GM21360 (cell line): ENCODE measurements at regions not wholly inside any gene's neighbourhood (a gene's known extent, or its start where the extent isn't known, plus 50 kb on each side); places are given as distances from the start of the nearest gene placed in this dataset.
"Not testable (repeated sequence)": the region's sequence is repeated elsewhere in the genome, so short reads cannot be mapped to it uniquely, and the experiment has no call there.

Experiments
- ATAC-seq: cut with Tn5 transposase; IDR thresholded peaks from one replicate; pipeline ENCODE4 v1.9.1; 2021; ENCODE audit warnings: mild to moderate bottlenecking, moderate library complexity; ENCODE audit not compliant: unreplicated experiment

DNA sequence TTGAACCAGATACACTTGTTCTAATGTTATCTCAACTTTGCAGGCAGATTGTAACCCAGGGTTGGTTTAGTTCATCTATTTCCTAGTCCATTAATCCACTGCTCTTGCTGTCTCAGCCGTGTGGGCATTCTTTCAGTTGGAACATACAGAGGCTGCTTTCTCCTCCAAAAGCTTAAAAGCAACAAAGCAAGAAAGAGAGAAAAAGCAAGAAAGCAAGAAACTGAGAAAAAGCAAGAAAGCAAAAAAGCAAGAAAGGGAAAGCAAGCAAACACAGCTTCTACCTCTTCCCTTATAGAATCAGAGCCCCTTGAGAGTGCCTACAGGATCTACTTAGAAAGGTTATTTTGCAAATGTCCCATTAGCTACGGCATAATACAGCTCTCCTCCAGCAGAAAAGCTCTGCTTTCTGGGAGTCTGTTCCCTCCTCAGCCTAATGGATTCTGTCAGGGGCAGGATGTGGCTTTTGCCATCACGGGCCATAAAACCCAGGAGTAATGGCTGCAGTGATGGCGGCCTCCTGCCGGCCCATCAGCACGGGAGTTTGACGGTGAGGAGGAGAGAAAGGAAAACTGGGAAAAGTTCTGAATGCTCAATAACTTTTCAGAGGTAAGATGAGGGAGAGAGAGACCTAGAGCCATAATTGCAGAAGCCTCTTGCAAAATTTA, 156.8 kb upstream of the JARID2 start:
- no peak for ATAC-seq

DNA sequence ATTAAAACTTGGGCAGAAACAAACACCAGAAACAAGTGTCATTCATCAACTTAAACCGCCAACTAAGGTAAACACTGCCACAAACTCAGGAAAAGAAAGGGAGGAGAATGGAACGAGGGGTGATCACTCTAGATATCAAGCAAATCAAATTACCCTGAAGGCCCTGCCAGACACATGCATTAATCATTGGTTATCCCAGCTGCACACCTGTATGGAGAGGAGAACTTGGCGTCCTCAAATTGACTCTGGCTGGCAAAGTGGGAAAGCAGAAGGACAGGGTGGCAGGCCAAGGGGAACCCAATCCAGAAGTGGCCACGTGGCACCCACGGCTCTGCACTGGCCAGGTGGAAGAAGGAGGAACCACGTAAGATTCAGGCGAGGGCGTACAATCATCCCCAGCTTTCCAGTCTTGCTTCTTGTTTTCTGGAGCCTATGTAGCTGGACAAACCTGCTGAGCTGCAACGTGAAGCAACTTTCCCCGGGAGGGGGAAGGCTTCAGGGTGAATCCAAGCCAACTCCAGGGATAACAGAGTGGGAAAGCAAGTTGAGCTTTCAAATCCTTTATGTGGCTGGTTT, 156.2 kb upstream of the JARID2 start:
- no peak for ATAC-seq

DNA sequence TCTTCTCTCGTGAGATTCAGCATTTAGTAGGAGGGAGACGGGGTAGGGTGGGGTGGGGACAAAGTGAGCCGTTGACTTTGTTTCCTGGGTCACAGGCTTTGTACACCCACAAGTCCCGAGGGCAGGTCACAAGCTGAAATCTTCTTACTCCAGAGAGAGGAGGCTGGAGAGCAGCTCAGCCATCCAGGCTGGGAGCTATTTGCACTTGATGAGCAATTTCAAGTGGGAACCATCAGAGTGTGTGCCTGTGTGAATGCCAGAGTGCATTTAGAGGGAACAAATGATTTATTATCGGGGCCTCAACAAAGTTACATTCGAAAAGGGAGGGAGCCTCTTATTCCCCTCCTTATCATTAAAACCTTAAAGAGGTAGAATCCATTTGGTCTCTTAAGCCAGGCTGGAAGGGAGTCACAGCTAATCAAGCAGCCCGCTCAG, 155.7 kb upstream of the JARID2 start:
- ATAC-seq, result no peak

DNA sequence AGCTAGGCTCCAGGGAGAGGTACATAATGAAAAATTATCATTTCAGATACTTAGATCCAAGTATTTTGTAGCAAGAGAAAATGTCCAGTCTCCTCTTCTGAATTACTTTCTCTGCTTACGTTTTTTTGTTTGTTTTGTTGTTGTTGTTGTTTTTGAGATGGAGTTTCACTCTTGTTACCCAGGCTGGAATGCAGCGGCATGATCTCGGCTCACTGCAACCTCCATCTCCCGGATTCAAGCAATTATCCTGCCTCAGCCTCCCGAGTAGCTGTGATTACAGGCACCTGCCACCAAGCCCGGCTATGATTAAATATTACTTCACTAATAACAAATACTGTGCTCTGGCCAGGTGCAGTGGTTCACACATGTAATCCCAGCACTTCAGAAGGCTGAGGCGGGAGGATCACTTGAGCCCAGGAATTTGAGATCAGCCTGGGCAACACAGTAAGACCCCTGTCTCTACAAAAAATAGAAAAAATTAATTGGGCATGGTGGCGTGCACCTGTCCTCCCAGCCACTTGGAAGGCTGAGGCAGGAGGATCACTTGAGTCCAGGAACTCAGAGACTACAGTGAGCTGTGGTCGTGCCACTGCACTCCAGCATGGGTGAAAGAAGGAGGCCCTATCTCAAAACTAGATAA, 155.0 kb upstream of the JARID2 start:
- no peak for ATAC-seq

DNA sequence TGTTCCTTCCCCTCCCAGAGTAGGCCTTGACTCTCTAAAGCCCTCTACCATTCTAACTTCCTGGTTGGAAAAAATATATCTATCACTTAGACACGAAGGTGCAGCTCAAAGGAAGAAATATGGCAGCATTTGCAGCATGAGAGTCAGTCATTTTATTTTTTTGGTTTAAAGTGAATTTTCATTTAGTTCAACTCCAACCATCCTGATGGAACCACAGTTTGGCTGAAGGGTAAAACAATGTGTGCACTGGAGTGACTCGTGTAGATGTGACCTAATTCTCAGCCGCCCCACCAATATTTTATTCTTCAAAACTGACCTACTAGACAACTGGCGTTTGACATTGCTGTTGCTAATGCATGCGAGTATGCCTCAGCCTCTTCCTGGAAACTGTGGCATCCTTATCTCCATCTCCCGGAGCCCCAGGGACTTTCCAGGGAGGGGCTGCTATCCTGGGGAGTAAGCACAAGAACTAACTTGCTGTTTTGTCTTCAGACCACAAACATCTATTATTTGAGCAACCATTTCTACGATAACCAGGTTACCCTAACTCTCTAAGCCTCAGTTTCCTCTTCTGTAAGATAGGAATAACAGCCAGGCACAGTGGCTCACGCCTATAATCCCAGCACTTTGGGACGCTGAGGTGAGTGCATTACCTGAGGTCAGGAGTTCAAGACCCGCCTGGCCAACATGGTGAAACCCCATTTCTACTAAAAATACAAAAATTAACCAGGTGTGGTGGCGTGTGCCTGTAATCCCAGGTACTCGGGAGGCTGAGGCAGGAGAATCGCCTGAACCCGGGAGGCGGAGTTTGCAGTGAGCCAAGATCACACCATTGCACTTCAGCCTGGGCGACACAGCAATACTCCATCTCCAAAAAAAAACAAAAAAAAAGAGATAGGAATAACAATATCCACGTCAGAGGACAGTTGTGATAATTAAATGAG, 148.7 kb upstream of the JARID2 start:
- no peak for ATAC-seq

DNA sequence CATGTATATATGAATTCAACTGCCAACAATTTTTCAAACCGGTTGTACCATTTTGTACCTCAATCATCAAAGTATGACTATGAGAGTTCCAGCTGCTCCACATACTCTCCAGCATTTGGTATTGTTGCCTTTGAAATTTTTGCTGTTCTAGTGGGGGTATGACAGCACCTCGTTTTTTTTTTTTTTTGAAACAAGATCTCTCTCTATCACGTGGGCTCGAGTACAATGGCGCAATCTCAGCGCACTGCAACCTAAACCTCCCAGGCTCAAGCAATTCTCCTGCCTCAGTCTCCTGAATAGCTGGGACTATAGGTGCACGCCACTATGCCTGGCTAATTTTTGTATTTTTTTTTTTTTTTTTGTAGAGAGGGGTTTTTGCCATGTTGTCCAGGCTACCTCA, 144.7 kb upstream of the JARID2 start:
- ATAC-seq, result no peak

DNA sequence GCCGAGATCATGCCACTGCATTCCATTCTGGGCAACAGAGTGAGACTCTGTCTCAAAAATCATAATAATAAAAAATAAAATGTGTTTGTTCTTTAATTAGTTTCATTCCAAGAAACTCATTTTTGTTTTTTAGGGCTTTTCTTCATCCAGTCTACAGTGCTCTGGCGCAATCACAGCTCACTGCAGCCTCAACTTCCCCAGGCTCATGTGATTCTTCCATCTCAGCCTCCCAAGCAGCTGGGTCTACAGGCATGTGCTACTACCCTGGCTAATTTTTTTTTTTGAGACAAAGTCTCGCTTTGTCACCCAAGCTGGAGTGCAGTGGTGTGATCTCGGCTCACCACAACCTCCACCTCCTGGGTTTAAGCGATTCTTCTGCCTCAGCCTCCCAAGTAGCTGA, 143.6 kb upstream of the JARID2 start:
- no peak for ATAC-seq

DNA sequence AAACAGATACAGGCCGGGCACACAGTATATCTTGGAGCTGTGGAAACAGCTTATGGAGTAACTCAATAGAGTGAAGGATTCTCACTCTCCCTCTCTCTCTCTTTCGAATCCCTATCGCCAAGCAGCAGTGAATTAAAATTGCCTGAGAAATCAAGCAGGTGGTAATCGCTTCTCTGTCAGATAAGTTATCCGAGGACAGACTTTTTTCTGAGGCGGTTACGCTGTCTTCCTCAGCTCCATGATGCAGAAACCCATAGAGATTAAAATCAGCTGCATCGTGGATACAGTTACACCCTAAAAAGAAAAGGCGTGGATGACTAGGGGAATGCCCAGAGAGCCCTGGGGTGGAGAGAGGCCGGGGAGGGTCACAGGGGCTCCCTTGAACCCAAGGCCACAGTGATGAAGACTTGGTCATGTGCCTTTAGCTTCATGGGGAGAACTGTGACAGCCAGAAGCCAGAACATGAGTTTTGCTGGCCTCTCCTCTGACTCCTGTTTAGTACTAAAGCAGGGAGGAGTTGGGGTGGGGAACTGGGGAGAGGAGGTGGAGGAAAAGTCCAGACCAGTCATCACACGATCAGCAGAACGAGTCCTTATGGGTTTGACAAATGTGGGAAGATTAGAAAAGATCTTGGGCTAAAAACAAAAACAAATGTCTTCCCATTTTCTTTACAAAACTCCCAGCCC, 138.8 kb upstream of the JARID2 start:
- ATAC-seq, result no peak

DNA sequence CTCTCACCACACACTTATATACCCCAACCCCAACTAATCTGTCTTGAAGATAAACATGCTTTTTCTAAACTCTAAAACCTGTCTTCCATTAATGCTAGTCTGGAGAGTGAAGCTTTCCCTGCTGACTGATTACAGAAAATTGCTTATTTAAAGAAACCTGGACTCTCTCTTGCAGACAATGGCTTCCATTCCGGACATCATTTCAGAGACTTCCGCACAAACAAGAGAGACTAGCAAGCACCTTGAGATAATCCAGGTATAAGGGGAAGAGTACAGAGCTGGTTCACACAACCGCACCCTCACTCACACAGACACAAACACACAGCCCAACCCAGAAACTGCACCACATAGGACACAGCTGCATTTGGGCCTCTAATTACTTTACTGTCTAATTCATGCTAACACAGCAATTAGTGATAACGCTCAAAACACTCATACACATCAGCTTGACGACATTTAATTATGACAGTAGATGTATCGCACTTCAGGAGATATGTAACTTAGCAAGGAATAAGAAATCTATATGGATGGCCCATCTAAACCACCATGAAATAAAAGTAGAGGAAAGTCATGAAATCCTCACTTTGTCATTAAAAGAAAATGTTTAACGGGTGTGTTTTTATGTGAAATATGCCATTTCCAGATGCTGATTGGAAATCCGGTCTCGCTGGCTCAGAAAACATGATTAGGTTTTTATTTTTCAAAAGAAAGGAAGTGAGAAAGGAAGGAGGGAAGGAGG, 138.1 kb upstream of the JARID2 start:
- no peak for ATAC-seq

DNA sequence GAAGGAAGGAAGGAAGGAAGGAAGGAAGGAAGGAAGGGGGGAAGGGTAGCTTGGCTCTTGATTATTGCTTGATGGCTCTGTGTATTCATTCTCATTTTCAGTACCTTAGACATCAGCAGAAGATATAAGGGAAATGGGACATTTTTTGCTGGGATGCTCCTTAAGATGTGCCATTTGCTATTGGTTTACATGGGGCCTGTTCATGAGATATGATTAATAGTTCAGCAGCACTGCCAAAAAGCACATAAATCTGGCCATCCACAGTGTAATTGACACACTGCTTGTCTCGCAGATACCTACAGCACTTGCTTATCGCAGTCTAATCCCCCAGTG, 137.5 kb upstream of the JARID2 start:
- ATAC-seq, result no peak

DNA sequence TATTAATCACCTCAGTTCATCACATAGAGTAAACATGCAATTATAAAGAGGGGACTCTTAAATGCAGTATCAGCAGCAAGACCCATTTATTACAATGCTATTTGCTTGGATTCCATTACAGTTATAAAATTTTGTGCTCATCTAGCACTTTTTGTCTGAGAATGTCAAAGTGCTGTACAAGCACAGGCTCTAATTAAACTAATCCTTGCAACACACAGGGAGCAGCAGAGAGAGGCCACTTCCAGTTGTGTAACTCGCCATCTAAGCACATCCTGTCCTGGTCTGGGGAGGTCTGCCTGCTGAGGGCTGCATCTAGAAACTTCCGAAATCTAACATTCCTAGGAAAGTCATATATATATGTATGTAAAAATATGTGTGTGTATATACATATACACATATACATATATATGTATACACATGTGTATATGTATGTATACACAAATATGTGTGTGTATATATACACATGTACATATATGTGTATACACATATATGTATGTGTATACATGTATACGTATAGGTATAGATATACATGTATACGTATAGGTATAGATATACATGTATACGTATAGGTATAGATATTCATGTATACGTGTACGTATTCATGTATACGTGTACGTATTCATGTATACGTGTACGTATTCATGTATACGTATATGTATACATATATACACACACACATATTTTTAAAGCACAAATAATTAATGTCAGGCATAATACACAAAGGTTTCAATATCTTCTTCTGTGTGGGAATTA, 136.4 kb upstream of the JARID2 start:
- ATAC-seq, result no peak

DNA sequence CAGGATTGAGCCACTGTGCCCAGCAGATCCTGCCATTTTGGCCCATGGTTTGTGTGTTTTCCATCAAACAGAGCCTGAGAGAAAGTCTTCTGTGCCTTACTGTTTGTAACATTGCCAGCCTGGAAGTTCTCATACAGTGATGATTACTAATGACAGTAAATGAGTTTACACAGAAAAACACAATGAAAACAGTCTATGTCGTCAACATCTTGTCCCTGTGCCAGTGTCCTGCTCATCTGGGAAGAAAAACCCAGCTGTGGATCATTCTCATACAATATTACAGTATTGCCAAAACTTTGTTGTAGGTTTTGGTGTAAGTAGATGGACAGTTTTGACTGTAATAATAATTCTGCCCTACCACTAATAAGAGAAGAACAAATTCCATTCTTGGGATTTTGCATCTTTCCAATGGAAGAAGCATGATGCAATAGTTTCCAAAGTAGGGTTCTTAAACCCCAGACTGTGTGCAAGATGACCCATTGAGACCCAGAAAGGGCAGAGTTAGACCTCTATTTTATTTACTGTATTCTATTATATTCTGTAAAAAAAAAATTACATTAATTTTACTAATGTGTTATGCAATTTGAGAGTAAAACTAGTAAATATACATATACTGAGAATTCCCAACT, 135.0 kb upstream of the JARID2 start:
- ATAC-seq, result no peak

DNA sequence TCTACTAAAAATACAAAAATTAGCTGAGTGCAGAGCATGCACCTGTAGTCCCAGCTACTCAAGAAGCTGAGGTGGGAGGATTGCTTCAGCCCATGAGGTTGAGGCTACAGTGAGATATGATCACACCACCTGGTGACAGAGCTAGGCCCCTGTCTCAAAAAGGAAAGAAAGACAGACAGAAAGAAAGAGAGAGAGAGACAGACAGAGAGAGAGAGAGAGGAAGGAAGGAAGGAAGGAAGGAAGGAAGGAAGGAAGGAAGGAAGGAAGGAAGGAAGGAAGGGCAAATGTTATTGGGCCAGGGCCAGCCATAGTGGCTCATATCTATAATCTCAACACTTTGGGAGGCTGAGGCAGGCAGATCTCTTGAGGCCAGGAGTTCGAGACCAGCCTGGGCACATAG, 134.3 kb upstream of the JARID2 start:
- ATAC-seq, result not testable (repeated sequence)

DNA sequence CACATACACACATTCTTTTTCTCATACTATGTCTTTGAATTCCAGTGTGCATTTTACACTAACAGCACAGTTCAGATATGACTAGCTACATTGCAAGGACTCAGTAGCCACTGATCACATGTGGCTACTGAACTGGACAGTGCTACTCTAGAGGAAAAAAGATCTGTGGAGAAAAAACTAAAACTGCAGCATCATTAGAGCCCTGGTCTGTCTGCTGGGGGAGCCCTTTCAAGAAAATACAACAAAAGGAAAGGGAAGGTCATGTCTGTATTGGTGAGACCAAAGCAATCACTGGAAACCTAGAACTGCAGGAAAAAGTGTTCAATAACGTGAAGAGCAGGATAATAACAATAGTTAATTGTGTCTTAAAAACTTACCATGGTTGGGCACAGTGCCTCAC, 132.3 kb upstream of the JARID2 start:
- ATAC-seq, result no peak

DNA sequence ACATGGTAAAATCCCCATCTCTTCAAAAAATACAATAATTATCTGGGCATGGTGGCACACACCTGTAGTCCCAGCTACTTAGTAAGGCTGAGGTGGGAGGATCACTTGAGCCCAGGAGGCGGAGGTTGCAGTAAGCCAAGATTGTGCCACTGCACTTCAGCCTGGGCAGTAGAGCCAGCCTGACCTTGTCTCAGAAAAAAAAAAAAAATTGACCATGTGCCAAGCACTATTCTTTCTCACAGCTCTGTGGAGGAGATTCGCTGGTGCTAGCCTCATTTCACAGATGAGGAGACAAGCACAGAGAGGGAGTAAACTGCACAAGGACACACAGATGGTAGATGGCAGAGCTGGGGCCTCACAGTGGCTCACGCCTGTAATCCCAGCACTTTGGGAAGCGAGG, 131.8 kb upstream of the JARID2 start:
- ATAC-seq, result no peak

DNA sequence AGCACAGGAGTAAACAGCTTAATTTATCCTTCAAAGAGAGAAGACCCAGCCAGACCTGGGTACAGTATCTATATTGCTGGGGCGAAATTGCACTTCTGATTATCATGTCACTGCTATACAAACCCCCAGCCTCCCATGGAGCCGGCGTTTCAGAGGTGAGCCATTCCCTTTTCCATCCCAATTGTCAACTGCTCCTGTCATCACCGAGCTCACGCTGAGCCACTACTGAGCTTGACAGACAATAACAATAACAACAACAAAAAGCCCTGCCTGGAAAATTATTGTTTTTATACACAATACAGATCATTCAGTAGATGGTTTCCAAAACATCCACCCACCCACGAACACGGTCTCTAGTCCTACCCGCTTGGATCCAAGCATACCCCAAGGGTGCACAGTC, 129.0 kb upstream of the JARID2 start:
- ATAC-seq, result no peak

DNA sequence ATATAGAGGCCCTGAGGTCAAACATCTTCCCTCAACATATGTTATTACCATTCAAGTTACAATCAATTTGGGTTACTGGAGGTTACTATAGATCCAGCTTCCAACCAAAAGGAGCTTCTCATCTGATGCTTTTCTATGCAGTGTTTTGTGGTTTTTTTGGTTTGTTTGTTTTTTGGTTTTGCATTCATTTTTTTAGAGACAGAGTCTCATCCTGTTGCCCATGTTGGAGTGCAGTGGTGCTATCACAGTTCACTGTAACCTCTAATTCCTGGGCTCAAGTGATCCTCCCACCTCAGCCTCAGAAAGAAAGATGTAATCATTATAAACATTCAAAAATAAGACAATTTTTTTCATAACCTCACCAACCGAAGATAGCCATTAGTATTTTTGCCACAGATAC, 124.4 kb upstream of the JARID2 start:
- ATAC-seq, result no peak

DNA sequence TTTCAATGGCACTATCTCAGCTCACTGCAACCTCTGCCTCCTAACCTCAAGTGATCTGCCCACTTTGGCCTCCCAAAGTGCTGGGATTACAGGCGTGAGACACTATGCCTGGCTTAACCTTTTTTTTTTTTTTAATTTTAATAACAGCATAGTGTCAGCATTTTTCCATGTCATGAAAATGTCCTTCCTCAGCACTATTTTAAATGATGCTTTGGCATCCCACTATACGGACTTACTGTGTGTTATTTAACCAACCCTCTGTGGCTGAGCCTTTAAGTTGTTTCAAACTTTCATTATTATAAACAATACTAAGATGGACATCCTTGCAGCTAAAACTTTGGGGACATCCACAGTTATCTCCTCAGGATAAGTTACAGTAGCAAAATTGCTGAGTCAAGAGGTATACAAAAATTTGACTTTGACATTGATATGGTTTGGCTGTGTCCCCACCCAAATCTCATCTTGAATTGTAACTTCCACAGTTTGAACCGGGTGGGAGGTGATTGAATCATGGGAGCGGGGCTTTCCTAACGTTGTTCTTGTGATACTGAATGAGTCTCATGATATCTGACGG, 123.8 kb upstream of the JARID2 start:
- no peak for ATAC-seq

DNA sequence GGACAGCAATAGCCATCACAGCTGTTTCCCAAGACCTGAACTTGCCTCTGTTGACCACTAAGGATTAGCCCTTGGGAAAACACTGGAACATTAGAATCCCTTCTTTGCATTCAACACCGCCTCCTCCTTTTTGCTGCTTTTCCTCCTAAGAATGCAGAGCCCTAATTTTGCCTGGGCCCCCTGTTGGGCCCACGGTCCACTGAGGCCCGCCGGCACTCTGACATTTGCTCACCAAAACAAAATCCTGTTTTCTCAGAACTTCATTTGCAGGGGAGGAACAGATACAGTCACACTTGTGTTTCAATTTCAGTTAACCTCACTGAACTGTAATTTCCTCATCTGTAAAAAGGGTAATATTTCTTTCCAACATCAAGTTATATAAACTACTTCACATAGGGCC, 116.0 kb upstream of the JARID2 start:
- ATAC-seq, result no peak
